ENCODE measurements at regions not wholly inside any gene's neighbourhood (a gene's known extent, or its start where the extent isn't known, plus 50 kb on each side); places are given as distances from the start of the nearest gene placed in this dataset.

GRCh38 chr3:62954580-62954979 lies 79.4 kb upstream of the CADPS start:
- H3K4me2 ChIP-seq, result no peak overlapping the region
- no peaks in the 10 kb centered on the region for H3K9me2 ChIP-seq (replicated peaks; ENCODE audit: insufficient read depth)
- TF ChIP-seq, protein P1, sequence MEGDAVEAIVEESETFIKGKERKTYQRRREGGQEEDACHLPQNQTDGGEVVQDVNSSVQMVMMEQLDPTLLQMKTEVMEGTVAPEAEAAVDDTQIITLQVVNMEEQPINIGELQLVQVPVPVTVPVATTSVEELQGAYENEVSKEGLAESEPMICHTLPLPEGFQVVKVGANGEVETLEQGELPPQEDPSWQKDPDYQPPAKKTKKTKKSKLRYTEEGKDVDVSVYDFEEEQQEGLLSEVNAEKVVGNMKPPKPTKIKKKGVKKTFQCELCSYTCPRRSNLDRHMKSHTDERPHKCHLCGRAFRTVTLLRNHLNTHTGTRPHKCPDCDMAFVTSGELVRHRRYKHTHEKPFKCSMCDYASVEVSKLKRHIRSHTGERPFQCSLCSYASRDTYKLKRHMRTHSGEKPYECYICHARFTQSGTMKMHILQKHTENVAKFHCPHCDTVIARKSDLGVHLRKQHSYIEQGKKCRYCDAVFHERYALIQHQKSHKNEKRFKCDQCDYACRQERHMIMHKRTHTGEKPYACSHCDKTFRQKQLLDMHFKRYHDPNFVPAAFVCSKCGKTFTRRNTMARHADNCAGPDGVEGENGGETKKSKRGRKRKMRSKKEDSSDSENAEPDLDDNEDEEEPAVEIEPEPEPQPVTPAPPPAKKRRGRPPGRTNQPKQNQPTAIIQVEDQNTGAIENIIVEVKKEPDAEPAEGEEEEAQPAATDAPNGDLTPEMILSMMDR (IDR thresholded peaks at IDR 0.05; ENCODE audit: poor library complexity), result no peak
- TF ChIP-seq EZH2 (IDR thresholded peaks at IDR 0.05; ENCODE audit: borderline replicate concordance), result no peak
- TF ChIP-seq EZH2phosphoT487 (IDR thresholded peaks at IDR 0.05; ENCODE audit: low read depth, severe bottlenecking, unreplicated experiment), result no peak
- no peaks in the 10 kb centered on the region for H3K36me3 ChIP-seq (replicated peaks; ENCODE audit: insufficient read depth, low read depth)
- no peaks in the 10 kb centered on the region for H3K79me2 ChIP-seq
- no peaks in the 10 kb centered on the region for H3K27me3 ChIP-seq
- no peaks in the 10 kb centered on the region for H4K20me1 ChIP-seq (ENCODE audit: insufficient read depth, poor library complexity, severe bottlenecking)
- no peak for DNase-seq (ENCODE audit: low spot score)
- no peaks in the 10 kb centered on the region for H3K9me3 ChIP-seq (ENCODE audit: low read depth)
- no peak overlapping the region for H3K27ac ChIP-seq
- H3K4me3 ChIP-seq, result no peak overlapping the region
- H2AFZ ChIP-seq, result no peak overlapping the region
- no peaks in the 10 kb centered on the region for H3K4me1 ChIP-seq (ENCODE audit: insufficient read depth)
- WGBS (ENCODE audit: low lambda C conversion rate, missing lambda C conversion rate), result 81% methylated on average over 1 of the region's 1 CpG

DNA sequence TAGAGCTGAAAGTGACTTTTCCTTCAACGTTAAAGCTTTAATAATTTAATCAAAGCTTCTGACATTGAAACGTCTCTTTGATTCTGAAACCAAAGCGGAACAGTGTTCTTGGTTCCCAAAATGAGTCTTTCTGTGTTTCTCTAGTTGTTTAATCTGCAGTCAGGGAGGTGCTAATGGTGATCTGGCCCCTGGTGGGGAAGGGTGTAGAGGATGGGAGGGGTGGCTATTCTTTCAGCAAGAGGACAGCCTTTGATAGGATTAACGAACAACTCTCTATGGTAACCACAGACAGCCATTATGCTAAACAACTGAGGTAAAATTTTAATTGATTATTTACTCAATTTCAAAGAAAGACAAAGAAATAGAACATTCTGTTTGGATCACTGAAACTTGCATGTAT lies 79.9 kb upstream of the CADPS start:
- no peak overlapping the region for H3K27ac ChIP-seq

GRCh38 chr3:62956411-62956810 lies 81.2 kb upstream of the CADPS start:
- H2AFZ ChIP-seq, result no peak overlapping the region
- no peaks in the 10 kb centered on the region for H3K27me3 ChIP-seq
- TF ChIP-seq, protein P1 (IDR thresholded peaks at IDR 0.05; ENCODE audit: poor library complexity), result no peak
- TF ChIP-seq EZH2phosphoT487 (IDR thresholded peaks at IDR 0.05; ENCODE audit: low read depth, severe bottlenecking, unreplicated experiment) (no peak), EZH2 (IDR thresholded peaks at IDR 0.05; ENCODE audit: borderline replicate concordance) (no peak)
- no peak overlapping the region for H3K27ac ChIP-seq
- no peak overlapping the region for H3K4me2 ChIP-seq
- DNase-seq (ENCODE audit: low spot score), result no peak
- no peaks in the 10 kb centered on the region for H3K9me3 ChIP-seq (ENCODE audit: low read depth)
- H3K4me3 ChIP-seq, result no peak overlapping the region
- no peaks in the 10 kb centered on the region for H3K79me2 ChIP-seq
- H3K36me3 ChIP-seq (replicated peaks; ENCODE audit: insufficient read depth, low read depth), result no peaks in the 10 kb centered on the region
- WGBS (ENCODE audit: low lambda C conversion rate, missing lambda C conversion rate), result 50% methylated on average over 2 of the region's 2 CpGs
- no peaks in the 10 kb centered on the region for H3K9me2 ChIP-seq (replicated peaks; ENCODE audit: insufficient read depth)
- no peaks in the 10 kb centered on the region for H3K4me1 ChIP-seq (ENCODE audit: insufficient read depth)
- H4K20me1 ChIP-seq (ENCODE audit: insufficient read depth, poor library complexity, severe bottlenecking), result no peaks in the 10 kb centered on the region

More for the DNA sequence above, 79.9 kb upstream of the CADPS start:
- Histone ChIP-seq H3K4me2 (no peak overlapping the region), H3K9me2 (replicated peaks; ENCODE audit: insufficient read depth) (no peaks in the 10 kb centered on the region), H2AFZ (no peak overlapping the region), H3K4me1 (ENCODE audit: insufficient read depth) (no peaks in the 10 kb centered on the region), H4K20me1 (ENCODE audit: insufficient read depth, poor library complexity, severe bottlenecking) (no peaks in the 10 kb centered on the region), H3K79me2 (no peaks in the 10 kb centered on the region), H3K27me3 (no peaks in the 10 kb centered on the region), H3K36me3 (replicated peaks; ENCODE audit: insufficient read depth, low read depth) (no peaks in the 10 kb centered on the region), H3K9me3 (ENCODE audit: low read depth) (no peaks in the 10 kb centered on the region), H3K4me3 (no peak overlapping the region)
- no peak for DNase-seq (ENCODE audit: low spot score)
- TF ChIP-seq, protein P1 (IDR thresholded peaks at IDR 0.05; ENCODE audit: poor library complexity), result no peak
- TF ChIP-seq EZH2phosphoT487 (IDR thresholded peaks at IDR 0.05; ENCODE audit: low read depth, severe bottlenecking, unreplicated experiment) (no peak), EZH2 (IDR thresholded peaks at IDR 0.05; ENCODE audit: borderline replicate concordance) (no peak)
- WGBS (ENCODE audit: low lambda C conversion rate, missing lambda C conversion rate), result 74% methylated on average over 4 of the region's 4 CpGs

Data from hepatocyte (in vitro differentiated cells).